Endothelial cell of umbilical vein (primary cell): ENCODE measurements at regions not wholly inside any gene's neighbourhood (a gene's known extent, or its start where the extent isn't known, plus 50 kb on each side); places are given as distances from the start of the nearest gene placed in this dataset.

Source experiments
- BruUV-seq: library from RNA; stranded (reverse); fragments of 400-500 nt; replicated peaks from 2 replicates; lab custom pipeline; 2021; lab: Mats Ljungman, UMichigan
- CTCF ChIA-PET: fragments of 300-600, 350-600 bp; sonication (Branson Sonifier 250); formaldehyde crosslinking; loops from one replicate; lab custom pipeline; 2021; ENCODE audit warnings: antibody characterized with exemption, inconsistent platforms; lab: Charles Lee
- POLR2A ChIA-PET: fragments of 300-600, 350-600 bp; sonication (Branson Sonifier 250); formaldehyde crosslinking; loops from one replicate; lab custom pipeline; 2021; ENCODE audit warnings: antibody characterized with exemption, inconsistent platforms; lab: Charles Lee
- DNase-seq: peaks from one replicate; pipeline ENCODE4 v3.0.0-alpha.2; 2011; ENCODE audit warnings: low read depth, low spot score
- FAIRE-seq: peaks from 2 replicates; lab custom pipeline; 2011; peaks lifted over from hg19 to GRCh38; lab: Jason Lieb, UNC
- H2AFZ ChIP-seq: 2 replicates; pipeline ENCODE4 v1.6.0; 2012; ENCODE audit warnings: low read depth, low read length, control low read depth, inconsistent platforms
- H3K27ac ChIP-seq: 2 replicates; pipeline ENCODE4 v1.5.1; 2011; ENCODE audit warnings: low read depth, mild to moderate bottlenecking, control low read depth, low read length, moderate library complexity; ENCODE audit not compliant: insufficient read depth
- H3K27me3 ChIP-seq, 2 experiments: 2 replicates each; pipeline versions ENCODE4 v1.6.0 to v1.6.1; 2011; ENCODE audit warnings: low read length in 2 of 2, mixed read lengths in 1 of 2; ENCODE audit not compliant: control insufficient read depth in 2 of 2, insufficient read depth in 2 of 2
- H3K36me3 ChIP-seq, 2 experiments: 2 replicates in 1 of 2; 3 replicates in 1 of 2; pipeline ENCODE4 v1.5.1; 2011; ENCODE audit warnings: low read length in 2 of 2, mild to moderate bottlenecking in 1 of 2, moderate library complexity in 1 of 2; ENCODE audit not compliant: control insufficient read depth in 2 of 2, insufficient read depth in 2 of 2; ENCODE audit errors: extremely low read depth in 1 of 2
- H3K4me1 ChIP-seq: 3 replicates; pipeline ENCODE4 v1.5.1; 2011; ENCODE audit warnings: mild to moderate bottlenecking, low read length; ENCODE audit not compliant: control insufficient read depth, insufficient read depth; ENCODE audit errors: extremely low read depth
- H3K4me2 ChIP-seq: 2 replicates; pipeline ENCODE4 v1.6.1; 2011; ENCODE audit warnings: low read length, control low read depth, mixed read lengths; ENCODE audit not compliant: insufficient read depth
- H3K4me3 ChIP-seq, 3 experiments: fragments of 200-600 bp in 1 of 3; sonication (generic), shearing (Covaris generic) in 1 of 3; replicated peaks in 1 of 3; 2 replicates each; pipeline ENCODE4 v1.5.1; 2011 to 2016; ENCODE audit warnings: control low read depth in 3 of 3, low read length in 3 of 3, mild to moderate bottlenecking in 2 of 3, inconsistent platforms in 1 of 3, low read depth in 1 of 3, moderate library complexity in 1 of 3; ENCODE audit not compliant: insufficient read depth in 1 of 3
- H3K79me2 ChIP-seq: 2 replicates; pipeline ENCODE4 v1.6.0; 2012; ENCODE audit warnings: low read length, inconsistent platforms; ENCODE audit not compliant: control insufficient read depth, insufficient read depth
- H3K9ac ChIP-seq: replicated peaks from 2 replicates; pipeline ENCODE3; 2011; ENCODE audit warnings: low read length, control low read depth; ENCODE audit not compliant: insufficient read depth; ENCODE audit errors: extremely low read depth
- H3K9me1 ChIP-seq: replicated peaks from 3 replicates; pipeline ENCODE4 v1.6.0; 2011; ENCODE audit warnings: mild to moderate bottlenecking, low read length; ENCODE audit not compliant: control insufficient read depth, insufficient read depth; ENCODE audit errors: extremely low read depth
- H3K9me3 ChIP-seq: replicated peaks from 2 replicates; pipeline ENCODE4 v1.5.1; 2012; ENCODE audit warnings: low read length, inconsistent platforms; ENCODE audit not compliant: control insufficient read depth, insufficient read depth
- H4K20me1 ChIP-seq: replicated peaks from 2 replicates; pipeline ENCODE3; 2011; ENCODE audit warnings: mild to moderate bottlenecking, low read length; ENCODE audit not compliant: control insufficient read depth, insufficient read depth; ENCODE audit errors: extremely low read depth
- CTCF ChIP-seq, 2 donors: IDR thresholded peaks; 1 replicate in 1 of 2; 2 replicates in 1 of 2; pipeline ENCODE4 v1.5.1; 2011; ENCODE audit warnings: low read length in 2 of 2, mild to moderate bottlenecking in 2 of 2, moderate library complexity in 2 of 2, control low read depth in 1 of 2, inconsistent platforms in 1 of 2, low read depth in 1 of 2; ENCODE audit not compliant: insufficient read depth in 1 of 2; ENCODE audit errors: extremely low read depth in 1 of 2
- EZH2 ChIP-seq: IDR thresholded peaks from 2 replicates; pipeline ENCODE4 v1.6.1; 2012; ENCODE audit warnings: borderline replicate concordance, low read depth, mild to moderate bottlenecking, moderate library complexity, low read length, inconsistent platforms; ENCODE audit not compliant: severe bottlenecking
- FOS ChIP-seq: IDR thresholded peaks from 2 replicates; pipeline ENCODE4 v1.6.1; 2011; ENCODE audit warnings: mild to moderate bottlenecking, low read length, moderate library complexity, borderline replicate concordance; ENCODE audit not compliant: insufficient read depth
- GATA2 ChIP-seq: IDR thresholded peaks from 2 replicates; pipeline ENCODE4 v1.7.0; 2011; ENCODE audit warnings: low read depth, mild to moderate bottlenecking, moderate library complexity, mixed read lengths, low read length; ENCODE audit not compliant: insufficient read length, insufficient read depth
- JUN ChIP-seq: IDR thresholded peaks from 2 replicates; pipeline ENCODE4 v1.6.1; 2011; ENCODE audit warnings: borderline replicate concordance, low read depth; ENCODE audit not compliant: insufficient read length, insufficient read depth
- MYC ChIP-seq: IDR thresholded peaks from one replicate; pipeline ENCODE4 v1.6.1; 2011; ENCODE audit warnings: mild to moderate bottlenecking, low read depth, low read length
- POLR2A ChIP-seq: IDR thresholded peaks from 2 replicates; pipeline ENCODE4 v1.6.1; 2012; ENCODE audit warnings: low read depth, mild to moderate bottlenecking, control low read depth, low read length
- POLR2AphosphoS5 ChIP-seq: IDR thresholded peaks from 2 replicates; pipeline ENCODE4 v1.6.1; 2012; ENCODE audit warnings: low read depth, mild to moderate bottlenecking, control low read depth, low read length, moderate library complexity; ENCODE audit not compliant: insufficient read depth
- dilution Hi-C: fragments of 300-500 bp; cut with MboI; formaldehyde crosslinking; loops from one replicate; pipeline ENCODE4 v1.15.0; 2019; ENCODE audit warnings: low sequenced_read_pairs; ENCODE audit not compliant: extremely low pct_ligation_motif_present
- intact Hi-C: fragments of 100-400 bp; cut with micrococcal nuclease; formaldehyde crosslinking; loops from one replicate; pipeline ENCODE4 v1.10.0; 2022
- TF ChIP-seq, protein P1 (sequence below): IDR thresholded peaks from 2 replicates; pipeline ENCODE4 v1.6.1; 2011; ENCODE audit not compliant: insufficient read depth, insufficient read length

DNA sequence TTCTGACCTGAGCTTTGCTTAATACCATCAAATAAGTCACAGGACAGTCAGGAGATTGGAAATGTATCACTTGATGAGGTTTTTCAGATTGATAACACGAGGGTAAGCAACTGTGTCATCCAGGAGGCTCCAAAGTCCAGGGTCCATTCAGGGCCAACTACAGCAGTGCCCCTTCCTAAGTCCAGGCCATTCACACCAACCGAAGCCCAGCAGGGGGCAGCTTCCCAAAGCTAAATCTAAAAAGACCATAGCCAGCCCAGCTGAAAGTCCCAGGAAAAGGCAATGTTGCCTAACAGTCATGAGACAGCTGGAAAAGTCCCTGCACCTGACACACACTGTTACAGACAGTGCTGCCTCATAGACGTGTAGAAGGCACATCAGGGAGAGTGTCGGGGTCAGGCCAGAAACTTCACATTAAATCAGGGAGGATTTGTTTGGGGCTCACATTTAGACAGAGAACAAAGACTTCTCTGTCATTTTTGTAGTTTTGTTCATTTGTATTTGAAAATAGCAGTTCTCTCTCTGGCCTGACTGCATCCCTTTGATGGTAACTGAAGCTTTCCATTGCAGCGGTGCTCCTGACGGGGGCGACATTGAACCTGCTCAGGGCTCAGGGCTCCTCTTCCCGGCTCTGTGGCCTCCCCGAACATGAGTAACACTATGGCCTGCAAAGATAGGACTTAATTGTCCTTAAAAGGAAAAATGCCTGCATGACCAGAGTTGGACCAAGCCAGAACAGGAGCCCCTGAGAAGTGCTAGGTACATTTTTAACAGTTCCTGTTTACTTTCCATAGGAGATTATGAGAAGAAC, 200.4 kb downstream of the NRIP1 start:
- no peaks in the 10 kb centered on the region for H4K20me1 ChIP-seq
- H3K9me3 ChIP-seq: no peaks in the 10 kb centered on the region
- intact Hi-C loops: loop anchor here (1.0 to 10.0 kb wide), 8 partner anchors 90 to 963 kb away; no protein-coding TSS in a partner anchor
- POLR2A ChIA-PET: interaction anchor here (1.5 kb wide), 1 partner anchor 201 kb away, joined by 4 read pairs; the partner anchor contains the start of gene NRIP1
- no peaks in the 10 kb centered on the region for H3K27me3 ChIP-seq
- no peak overlapping the region for H3K27ac ChIP-seq
- FAIRE-seq (peak; percentile 86), DNase-seq (peak; percentile 67)
- H3K9me1 ChIP-seq: no peaks in the 10 kb centered on the region
- H3K4me1 ChIP-seq: peaks cover 4% of the 10 kb centered on the region
- TF ChIP-seq CTCF (IDR thresholded peaks at IDR 0.05; ENCODE audit: extremely low read depth in 1 of 2, insufficient read depth in 1 of 2, low read depth in 1 of 2, low read length in 2 of 2): peak; percentile 51 to 75
- no peak for TF ChIP-seq GATA2
- CTCF ChIA-PET: interaction anchor here (0.6 to 1.8 kb wide), 45 partner anchors 8 to 727 kb away, joined by 3 to 60 read pairs (median 4); partner anchors contain the start of gene NRIP1
- no TSS peak for BruUV-seq
- no peak overlapping the region for H3K4me2 ChIP-seq
- H3K9ac ChIP-seq: no peak overlapping the region
- H2AFZ ChIP-seq: peak overlapping the region; percentile 56
- no peaks in the 10 kb centered on the region for H3K36me3 ChIP-seq
- dilution Hi-C loops: no loop called here
- no peak overlapping the region for H3K4me3 ChIP-seq
- H3K79me2 ChIP-seq: no peaks in the 10 kb centered on the region

DNA sequence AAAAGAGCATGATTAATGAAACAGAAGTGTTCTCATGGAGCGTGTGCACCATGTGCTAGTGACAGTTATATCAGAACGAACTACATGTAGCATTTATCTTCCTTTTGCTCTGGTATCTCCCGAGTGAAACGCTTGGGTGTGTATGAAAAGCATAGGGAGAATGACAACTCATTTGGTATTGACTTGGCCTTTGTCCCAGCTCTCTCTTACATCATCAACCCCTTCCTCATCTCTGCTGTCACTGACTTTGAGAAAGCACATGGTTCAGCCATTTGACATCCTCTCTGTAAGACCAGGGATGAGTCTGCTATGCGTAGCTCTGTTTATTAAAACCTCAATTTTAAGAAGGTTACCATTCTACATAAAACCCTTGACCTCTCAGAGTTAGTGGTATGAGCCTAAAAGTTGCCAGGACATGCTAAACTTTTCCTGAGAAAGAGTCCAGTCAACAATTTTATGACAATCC, 201.0 kb downstream of the NRIP1 start:
- Histone ChIP-seq H4K20me1 (no peaks in the 10 kb centered on the region), H3K9me1 (no peaks in the 10 kb centered on the region), H3K9me3 (no peaks in the 10 kb centered on the region), H3K9ac (no peak overlapping the region), H2AFZ (no peak overlapping the region), H3K27ac (no peak overlapping the region), H3K79me2 (no peaks in the 10 kb centered on the region), H3K36me3 (no peaks in the 10 kb centered on the region), H3K4me3 (no peak overlapping the region), H3K4me2 (no peak overlapping the region), H3K27me3 (no peaks in the 10 kb centered on the region), H3K4me1 (peaks cover 4% of the 10 kb centered on the region)
- intact Hi-C loops: loop anchor here (1.0 to 10.0 kb wide), 8 partner anchors 91 to 964 kb away; no protein-coding TSS in a partner anchor
- no TSS peak for BruUV-seq
- dilution Hi-C loops: no loop called here
- FAIRE-seq (no peak), DNase-seq (no peak)
- ChIA-PET CTCF (interaction anchor here (0.8 to 1.8 kb wide), 32 partner anchors 10 to 728 kb away, joined by 3 to 60 read pairs (median 4); partner anchors contain the start of gene NRIP1), POLR2A (interaction anchor here (1.5 kb wide), 1 partner anchor 201 kb away, joined by 4 read pairs; the partner anchor contains the start of gene NRIP1)
- TF ChIP-seq POLR2A (no peak), POLR2AphosphoS5 (no peak), JUN (no peak), CTCF (IDR thresholded peaks at IDR 0.05; ENCODE audit: extremely low read depth in 1 of 2, insufficient read depth in 1 of 2, low read depth in 1 of 2, low read length in 2 of 2) (no peak), GATA2 (no peak), EZH2 (no peak), MYC (no peak), FOS (no peak)
- TF ChIP-seq, protein P1, sequence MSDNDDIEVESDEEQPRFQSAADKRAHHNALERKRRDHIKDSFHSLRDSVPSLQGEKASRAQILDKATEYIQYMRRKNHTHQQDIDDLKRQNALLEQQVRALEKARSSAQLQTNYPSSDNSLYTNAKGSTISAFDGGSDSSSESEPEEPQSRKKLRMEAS: no peak
